COR-L47 (cell line): ENCODE measurements at regions not wholly inside any gene's neighbourhood (a gene's known extent, or its start where the extent isn't known, plus 50 kb on each side); places are given as distances from the start of the nearest gene placed in this dataset.
"Not testable (repeated sequence)": the region's sequence is repeated elsewhere in the genome, so short reads cannot be mapped to it uniquely, and the experiment has no call there.

Experiments used
- DNase-seq: peaks from one replicate; lab custom pipeline; 2025; lab: John Stamatoyannopoulos, UW

DNA sequence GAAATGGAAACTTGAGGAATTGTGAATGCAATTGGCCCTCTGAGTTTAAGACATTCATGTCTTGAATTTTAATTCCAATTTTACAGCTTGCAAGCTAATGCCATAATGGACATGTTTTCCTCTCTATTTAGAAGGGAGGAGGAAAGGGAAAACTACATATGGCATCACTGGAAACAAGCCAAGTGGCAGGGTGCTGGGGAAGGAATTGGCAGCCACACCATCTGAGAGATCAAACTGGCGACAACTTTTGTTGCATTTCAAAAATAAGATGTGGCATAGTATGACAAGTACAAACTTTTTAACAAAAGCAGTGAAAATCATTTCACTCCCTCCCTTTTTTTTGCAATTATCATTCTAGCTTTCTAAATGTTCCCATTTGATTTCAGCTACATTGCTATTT lies 615.6 kb downstream of the CENPC start:
- DNase-seq, result peak; percentile 73

DNA sequence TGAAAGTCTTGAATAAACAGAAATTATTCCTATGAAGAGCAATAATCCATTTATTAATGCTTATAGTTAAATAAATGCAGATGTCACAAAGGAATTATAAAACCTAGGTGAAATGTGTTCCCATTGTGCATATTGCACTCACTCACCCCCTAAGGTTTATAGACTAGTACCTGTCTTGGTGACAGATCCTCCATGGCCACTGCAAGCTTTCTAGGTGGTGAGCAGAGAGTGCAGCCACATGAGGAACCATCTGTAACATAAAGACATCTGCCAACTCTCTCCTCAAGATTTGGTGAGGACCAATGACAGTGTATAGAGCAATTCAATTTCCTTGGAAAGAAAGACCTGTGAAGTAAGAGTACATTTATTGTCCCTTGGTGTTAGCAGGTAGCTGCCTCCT lies 616.4 kb downstream of the CENPC start:
- DNase-seq, result not testable (repeated sequence)

DNA sequence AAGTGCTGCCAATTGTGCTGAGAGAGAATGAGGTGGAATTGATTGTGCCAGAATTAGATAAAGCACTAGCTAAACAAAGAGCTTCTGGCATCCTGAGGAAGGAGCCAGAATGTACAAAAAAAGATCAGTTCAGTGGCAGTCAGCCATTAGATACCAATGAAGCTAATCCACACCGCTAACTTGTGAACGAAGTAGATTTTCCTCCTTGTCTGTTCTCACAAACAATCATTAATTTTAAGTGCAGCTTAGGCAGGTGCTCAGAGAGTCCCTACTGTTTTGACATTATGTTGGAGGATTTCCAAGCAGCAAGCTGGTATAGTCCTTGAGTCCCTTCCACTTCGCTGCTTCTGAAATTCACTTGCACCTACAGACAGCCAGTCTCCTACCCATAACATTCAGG lies 617.4 kb downstream of the CENPC start:
- DNase-seq, result peak; percentile 94

DNA sequence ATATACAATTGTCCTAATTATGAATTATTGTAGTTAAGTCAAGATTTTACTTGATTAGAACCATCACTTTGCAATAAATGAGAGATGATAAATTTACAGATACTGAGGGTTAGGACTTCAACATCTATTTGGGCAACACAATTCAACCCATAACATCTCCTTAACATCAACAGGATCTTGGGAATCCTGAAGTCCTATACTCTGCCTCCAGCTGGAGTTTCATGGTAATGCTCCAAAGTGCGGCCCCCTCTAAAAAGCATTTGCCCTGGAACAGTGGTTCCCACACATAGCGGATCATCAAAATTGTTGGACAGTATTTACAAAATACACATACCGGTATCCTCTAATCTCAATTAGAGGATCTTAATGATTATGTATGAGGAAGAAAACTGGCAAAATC lies 618.6 kb downstream of the CENPC start:
- DNase-seq, result no peak

DNA sequence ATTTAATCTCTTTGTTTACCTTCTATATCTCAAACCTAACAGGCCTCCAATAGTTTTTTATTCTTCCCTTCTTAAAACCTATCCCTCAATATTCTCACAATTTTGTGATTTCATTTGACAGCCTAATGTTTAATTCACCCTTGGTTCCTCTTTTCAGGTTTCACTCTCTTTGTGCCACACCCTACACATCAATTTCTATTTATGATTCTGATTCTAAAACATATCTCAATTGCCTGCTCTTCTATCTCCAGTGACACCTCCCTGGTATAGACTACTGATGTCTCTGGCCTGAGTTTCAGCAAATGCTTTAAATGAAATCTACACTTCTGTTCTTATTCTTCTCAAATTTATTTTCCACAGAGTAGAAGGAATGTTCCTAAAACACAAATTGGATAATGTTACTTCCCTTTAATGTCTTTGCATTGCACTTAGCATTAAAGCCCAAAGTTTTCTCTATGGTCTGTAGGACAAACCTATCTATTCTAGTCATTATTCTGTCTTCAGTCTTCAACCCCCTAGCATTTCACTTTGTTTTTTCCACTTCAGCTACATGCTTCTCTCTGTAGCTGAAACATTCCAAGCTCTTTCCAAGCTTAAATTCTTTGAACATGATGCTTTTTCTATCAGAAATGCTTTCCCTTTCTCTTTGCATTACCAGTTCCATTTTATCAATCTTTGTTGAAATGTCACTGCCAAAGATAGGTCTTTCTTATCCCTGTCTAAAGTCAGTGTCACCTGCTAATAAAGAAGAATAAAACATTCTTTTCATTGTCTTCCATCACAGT lies 622.0 kb downstream of the CENPC start:
- no peak for DNase-seq

DNA sequence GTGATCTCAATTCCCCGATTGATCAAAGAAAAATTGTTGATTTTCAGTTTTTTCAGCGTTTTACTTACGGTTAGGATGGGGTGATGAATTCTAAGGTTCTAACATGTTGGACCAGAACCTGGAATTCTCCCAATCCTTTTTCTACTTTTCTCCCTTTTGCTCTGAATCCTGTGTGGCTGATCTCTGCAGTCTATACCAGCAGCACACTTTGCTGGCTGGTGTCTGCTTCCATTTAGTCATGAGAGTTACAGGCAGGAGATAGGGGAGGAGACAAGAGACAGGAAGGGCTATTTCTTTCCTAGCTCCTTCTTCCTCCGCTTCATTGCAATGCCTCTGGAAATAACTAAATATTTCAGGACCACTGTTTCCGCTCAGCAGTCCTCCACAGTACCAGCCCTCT lies 623.9 kb downstream of the CENPC start:
- no peak for DNase-seq

DNA sequence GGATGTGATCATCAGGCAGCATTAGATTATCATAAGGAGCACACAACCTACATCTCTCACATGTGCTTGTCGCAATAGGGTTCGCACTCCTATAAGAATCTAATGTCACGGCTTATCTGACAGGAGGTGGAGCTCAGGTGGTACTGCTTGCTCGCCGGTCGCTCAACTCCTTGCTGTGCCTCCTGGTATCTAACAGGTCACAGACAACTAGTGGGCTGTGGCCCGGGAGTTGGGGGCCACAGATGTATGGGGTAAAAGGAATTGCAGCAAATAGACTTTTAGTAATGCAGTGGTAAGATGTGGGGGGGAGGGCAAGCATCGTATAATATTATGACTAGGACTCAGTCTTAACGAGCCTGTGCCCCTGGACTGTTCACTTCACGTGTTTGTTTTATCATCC lies 624.8 kb downstream of the CENPC start:
- DNase-seq, result no peak

DNA sequence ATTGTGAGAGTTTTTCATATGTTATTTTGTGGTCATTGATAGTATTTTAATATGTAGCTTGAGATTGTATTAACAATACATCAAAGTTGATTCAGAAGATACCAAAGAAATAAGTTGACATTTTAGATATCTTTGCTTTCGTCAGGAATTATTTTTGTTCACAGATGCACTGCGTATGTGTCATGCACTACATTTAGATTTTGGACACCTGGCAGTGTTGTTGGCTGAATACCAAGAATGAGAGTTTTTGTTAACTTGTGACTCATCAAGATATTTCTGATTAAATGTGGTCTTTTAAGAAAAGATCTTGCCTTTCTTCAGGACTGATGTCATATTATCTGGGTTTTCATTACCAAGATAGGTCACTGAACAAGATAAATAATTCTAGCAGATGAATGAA lies 633.4 kb downstream of the CENPC start:
- no peak for DNase-seq

DNA sequence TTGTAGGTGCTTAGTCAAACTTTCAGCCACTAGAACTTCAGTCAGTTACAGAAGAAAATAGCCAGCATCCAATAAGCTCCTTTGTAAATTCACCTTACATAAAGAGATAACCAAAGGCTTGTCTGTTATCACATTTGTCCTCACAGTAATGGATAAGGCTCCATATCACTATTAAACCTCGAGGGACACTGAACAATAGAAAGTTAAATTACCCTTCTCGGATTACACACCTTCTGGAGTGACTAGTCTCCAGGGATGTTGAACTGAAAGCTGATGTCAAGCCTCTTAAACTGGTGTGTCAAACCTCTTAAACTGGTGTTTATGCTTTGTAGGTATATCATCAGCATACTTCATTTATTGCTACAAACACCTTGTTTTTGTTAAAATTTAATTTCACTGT lies 639.0 kb downstream of the CENPC start:
- DNase-seq, result peak; percentile 68

DNA sequence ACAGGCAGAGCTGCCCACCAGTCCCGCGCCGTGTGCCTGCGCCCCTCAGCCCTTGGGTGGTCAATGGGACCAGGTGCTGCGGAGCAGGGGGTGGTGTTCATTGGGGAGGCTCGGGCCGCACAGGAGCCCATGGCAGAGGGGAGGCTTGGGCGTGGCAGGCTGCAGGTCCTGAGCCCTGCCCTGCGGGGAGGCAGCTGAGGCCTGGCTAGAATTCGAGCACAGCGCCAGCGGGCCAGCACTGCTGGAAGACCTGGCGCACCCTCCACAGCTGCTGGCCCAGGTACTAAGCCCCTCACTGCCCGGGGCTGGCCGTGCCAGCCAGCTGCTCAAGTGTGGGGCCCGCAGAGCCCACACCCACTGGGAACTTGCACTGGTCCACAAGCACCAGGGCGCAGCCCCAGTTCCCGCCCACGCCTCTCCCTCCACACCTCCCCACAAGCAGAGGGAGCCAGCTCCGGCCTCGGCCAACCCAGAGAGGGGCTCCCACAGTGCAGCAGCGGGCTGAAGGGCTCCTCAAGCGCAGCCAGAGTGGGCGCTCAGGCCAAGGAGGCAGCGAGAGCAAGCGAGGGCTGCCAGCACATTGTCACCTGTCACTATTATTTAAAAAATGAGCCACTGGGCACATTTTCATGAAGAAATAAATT lies 645.8 kb downstream of the CENPC start:
- no peak for DNase-seq

DNA sequence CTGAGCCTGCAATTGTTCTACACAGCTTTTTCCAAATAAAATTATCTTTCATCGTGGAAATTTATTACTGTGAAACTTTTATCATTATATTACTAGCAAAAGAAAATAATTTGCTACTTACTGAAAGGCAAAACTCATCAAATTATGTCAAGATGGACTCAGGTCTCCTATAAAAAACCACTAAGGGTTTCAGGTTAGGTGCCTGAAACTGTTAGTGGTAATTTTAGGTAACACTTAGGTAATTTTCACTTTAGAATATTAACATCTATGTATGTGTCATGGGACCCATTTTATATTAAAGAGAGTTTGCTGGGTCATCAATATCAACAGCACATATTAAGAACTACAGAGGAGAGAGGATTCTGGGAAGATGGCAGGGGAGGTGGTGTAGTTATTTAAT lies 651.5 kb downstream of the CENPC start:
- no peak for DNase-seq

DNA sequence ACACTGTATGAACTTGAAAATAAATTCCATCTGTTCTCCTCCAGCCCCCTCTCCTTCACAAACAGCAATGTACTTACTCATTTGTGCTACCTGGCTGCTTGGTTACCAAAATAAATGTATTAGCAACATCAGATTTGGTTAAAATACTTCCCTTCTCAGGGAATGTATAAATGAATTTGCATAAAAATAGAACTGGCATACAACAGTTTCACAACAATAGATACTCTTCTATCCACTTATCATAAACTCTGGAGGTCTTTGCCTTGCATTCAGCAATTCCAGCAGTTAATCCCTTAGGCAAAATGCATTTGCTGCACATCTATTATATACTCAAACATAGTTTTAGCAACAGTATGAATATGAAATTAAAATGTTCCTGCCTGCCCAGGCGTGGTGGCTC lies 658.2 kb downstream of the CENPC start:
- no peak for DNase-seq

DNA sequence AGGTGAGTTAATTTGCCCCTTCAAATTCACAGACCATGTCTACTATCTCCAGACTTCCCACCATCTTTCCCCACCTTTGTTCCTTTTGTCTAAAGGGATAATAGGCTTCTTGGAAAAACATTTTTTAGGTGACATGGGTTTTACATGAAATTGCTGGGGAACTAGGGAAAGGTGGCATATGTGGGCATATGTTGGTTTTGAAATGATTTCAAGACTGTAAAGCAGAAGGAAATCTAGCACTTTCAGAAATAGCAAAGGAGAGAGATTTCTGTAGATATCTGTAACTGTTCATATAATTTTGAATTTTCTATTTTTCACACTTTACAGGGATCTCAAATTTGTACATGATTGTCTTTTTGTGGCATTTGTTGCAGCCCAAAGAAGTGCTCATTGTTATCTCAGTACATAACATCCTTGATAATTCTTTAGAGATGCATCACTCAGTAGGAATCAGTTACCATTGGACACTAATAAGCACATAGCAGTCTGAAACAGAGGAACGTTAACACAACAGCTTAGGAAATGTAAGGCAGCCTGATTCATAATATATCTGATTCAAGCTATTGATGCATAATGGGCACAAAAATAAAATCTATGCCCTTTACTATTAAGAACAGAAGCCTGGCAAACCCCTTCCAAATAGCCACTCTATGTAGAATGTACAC lies 659.7 kb downstream of the CENPC start:
- DNase-seq, result no peak

DNA sequence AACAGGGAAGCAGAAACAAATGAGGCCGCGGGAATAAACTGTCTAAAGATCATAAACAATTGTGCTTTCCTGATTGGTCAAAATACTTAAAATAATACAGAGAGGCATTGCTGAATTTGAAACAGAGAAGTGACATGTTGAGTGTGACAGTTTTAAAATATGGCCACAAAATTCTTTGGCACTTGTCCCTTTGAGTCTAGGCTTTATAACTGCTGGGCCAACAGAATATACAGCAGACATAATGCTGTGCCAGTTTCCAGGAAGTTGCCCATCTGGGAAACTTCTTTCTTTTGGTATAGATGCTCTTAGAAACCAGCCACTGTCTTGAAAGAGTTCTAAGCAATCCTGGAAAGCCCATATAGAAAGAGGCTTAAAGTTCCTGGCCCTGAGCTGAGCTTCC lies 668.4 kb downstream of the CENPC start:
- DNase-seq, result no peak

DNA sequence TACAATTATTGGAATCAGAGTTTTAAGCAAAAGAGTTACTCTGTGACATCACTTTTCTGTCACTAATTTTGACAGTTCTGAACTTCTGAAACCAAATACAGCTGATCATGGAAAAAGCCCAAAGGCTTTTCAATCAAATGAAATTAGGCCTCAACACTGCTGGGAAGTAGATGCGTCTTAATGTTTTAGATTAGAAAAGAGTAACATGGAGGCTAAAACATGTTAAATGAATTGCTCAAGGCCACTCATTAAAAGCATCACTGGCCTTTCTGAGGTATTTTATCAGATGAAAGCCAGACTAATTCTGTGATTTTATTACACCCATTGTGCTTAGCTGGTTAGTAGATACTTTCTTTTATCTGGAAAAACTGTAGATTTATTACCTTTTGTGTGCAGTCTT lies 672.6 kb downstream of the CENPC start:
- DNase-seq, result no peak

DNA sequence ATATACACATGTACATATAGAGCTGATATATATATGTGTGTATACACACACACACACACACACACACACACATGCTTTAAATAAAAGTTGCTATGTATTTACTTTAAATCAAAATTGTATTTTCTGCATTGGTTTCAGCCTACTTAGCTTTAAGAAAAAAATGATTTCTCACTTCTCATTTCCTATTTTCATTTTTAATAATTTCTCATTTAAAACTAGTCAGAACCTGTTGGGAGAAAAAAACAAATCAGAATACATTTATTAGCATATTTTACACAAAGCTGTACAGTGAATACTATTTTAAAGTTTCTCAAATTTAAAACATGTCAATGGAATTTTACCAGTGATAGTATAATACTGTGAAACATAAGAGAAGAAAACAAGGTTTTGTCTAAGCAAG lies 681.8 kb downstream of the CENPC start:
- DNase-seq, result no peak

DNA sequence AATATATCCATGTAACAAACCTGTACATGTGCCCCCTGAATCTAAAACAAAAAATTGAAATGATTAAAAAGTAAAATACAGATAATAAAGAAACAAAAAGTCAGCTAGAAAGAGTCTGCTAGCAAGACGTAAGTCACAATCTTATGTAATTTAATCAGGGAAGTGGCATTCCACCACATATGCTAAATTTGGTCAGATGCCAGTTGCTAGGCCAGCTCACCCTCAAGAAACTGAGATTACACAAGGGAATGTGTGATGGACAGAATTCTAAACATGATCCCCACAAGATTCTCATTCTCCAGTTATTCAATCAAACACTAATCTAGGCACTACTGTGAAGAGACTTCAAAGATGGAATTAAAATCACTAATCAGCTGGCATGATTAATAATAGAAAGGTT lies 689.3 kb downstream of the CENPC start:
- no peak for DNase-seq

DNA sequence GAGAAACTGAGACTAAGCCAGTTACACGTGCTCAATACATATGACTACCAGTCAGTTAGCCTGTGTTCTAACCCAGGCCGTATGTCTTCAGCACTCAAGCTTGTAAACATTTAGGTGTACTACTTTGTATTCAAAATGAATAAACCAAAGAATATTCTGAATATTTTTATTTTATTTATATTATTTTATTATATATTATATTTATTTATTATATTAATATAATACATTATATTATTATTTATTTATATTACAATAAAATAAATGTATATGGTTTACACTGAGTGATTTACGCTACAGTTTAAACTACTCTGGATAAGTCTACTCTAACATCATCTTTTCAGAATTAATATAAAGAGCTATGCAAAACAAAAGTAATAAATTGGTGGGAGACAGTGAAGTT lies 691.5 kb downstream of the CENPC start:
- DNase-seq, result no peak

DNA sequence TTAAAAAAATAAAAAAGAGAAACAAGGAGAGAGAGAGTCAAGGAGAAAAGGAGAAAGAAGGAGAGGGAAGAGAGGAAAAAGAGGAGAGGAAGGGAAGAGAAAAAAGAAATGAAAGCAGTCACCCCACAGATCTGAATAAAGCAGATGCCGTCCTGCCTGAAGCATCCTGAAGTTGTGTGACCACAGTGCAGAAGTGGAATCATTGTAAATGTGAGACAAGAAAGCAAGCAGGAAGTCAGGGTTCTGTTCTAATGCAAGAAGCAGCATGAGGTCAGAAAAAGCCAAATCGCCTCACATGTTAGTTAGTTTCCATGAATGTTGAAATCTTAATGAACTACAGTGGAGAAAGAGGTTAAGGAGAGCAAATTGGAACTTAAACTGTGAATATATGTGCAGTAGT lies 692.5 kb downstream of the CENPC start:
- no peak for DNase-seq

DNA sequence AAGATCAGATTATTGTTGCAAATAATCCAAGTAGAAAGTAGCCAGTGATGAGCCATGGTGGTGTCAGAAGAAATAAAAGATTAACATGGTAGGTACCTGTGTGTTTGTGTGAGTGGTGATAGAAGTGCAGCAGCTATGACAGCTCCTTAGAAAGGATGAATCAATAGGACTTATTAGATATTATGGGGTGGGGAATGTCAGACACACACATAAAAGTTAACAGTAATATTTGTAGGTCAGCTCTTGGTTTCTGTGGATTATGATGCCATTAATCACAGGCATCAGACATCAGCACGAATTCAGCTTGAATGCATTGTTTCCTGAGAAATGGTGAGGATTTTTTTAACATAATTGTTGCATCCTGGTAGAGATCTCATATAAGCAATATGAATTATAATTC lies 695.7 kb downstream of the CENPC start:
- no peak for DNase-seq

DNA sequence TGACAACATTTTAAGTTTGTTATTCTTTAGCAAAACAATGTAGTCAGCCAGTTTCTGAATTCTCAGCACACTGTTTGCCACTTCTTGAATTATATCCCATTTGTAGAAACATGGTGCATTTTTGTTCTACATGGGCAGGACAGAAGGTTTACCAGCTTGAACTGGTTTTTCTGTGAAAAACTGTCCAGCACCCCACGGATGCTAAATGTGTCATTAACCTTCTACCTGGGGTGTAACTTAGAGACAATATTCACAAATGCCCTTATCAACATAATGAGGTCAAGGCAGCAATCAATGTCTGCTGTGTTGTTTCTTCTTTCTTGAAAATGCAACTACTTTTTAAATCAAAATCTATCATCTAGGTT lies 702.6 kb downstream of the CENPC start:
- no peak for DNase-seq

DNA sequence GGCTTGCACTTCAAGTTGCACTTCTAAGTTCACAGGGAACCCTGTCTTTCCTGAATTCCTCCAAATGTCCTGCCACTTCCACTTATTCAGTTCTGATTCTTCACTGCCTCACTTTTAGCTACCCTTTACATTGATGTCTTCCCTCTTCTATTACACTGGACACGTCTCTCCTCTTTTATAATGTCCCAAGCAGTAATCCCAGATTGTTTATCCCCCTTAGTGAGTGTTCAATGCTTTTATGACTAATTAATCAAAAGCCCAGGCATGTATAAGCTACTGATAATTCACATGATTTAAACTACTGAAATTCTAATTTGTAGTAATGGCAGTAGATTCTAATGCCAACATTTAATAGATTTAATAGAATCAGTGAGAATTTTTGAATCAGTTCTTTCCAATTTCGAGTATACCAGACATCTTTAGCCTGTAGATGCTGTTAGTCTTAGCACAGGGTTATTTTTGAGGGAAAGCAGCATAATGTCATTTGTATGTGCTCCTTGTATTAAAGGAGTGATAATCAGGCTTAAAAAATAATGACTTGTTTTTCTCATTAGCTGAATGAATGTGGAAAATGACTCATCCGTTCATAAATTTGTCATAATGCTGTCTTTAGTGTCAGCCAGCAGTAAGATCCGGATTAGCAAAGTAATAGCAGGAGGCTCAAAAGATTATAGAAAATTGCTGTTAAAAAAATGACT lies 703.1 kb downstream of the CENPC start:
- DNase-seq, result no peak

DNA sequence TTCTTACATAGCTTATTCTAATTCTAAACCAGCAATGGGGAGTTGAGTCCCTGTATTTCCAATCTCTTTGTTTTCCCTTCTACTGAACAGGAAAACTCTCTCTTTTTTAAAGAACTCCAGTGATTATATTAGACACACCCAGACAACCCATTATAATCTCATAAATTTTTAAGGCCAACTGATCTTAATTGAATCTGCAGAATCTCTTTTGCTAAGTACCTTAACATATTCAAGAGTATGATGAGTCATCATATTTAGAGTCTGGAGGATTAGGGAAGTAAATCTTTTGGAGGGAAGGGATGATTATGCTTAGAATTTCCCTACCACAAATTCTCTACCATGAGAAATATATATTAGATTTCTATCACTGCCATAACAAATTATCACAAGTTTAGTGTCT lies 705.1 kb downstream of the CENPC start:
- no peak for DNase-seq
